ENCODE measurements at regions not wholly inside any gene's neighbourhood (a gene's known extent, or its start where the extent isn't known, plus 50 kb on each side); places are given as distances from the start of the nearest gene placed in this dataset.

GRCh38 chr2:57936216-57936615 lies 110.4 kb upstream of the VRK2 start:
- no peak for TF ChIP-seq CTCF (IDR thresholded peaks at IDR 0.05; ENCODE audit: low read depth, low read length)
- no peak for DNase-seq (ENCODE audit: extremely low read depth, low read depth)

GRCh38 chr2:57937456-57937855 lies 109.2 kb upstream of the VRK2 start:
- DNase-seq (ENCODE audit: extremely low read depth, low read depth) = no peak
- no peak for TF ChIP-seq CTCF (IDR thresholded peaks at IDR 0.05; ENCODE audit: low read depth, low read length)

GRCh38 chr2:57941816-57942215 lies 104.8 kb upstream of the VRK2 start:
- TF ChIP-seq CTCF (IDR thresholded peaks at IDR 0.05; ENCODE audit: low read depth, low read length) = no peak
- DNase-seq (ENCODE audit: extremely low read depth, low read depth) = no peak

- no peak for TF ChIP-seq CTCF (IDR thresholded peaks at IDR 0.05; ENCODE audit: low read depth, low read length)
- no peak for DNase-seq (ENCODE audit: extremely low read depth, low read depth)
Observed at GRCh38 chr2:57943315-57943714, 103.3 kb upstream of the VRK2 start.

GRCh38 chr2:57947398-57947797 lies 99.2 kb upstream of the VRK2 start:
- DNase-seq (ENCODE audit: extremely low read depth, low read depth) = no peak
- TF ChIP-seq CTCF (IDR thresholded peaks at IDR 0.05; ENCODE audit: low read depth, low read length) = no peak

GRCh38 chr2:57954020-57954419 lies 92.6 kb upstream of the VRK2 start:
- no peak for DNase-seq (ENCODE audit: extremely low read depth, low read depth)
- no peak for TF ChIP-seq CTCF (IDR thresholded peaks at IDR 0.05; ENCODE audit: low read depth, low read length)

- DNase-seq (ENCODE audit: extremely low read depth, low read depth) = no peak
- TF ChIP-seq CTCF (IDR thresholded peaks at IDR 0.05; ENCODE audit: low read depth, low read length) = no peak
Observed at GRCh38 chr2:57957238-57957637, 89.4 kb upstream of the VRK2 start.

Measured in AG09319 (cell line).